IPS-15b (cell line): ENCODE measurements at regions not wholly inside any gene's neighbourhood (a gene's known extent, or its start where the extent isn't known, plus 50 kb on each side); places are given as distances from the start of the nearest gene placed in this dataset.
A peak's percentile ranks its signal among the peaks of the same experiment; 100 is the strongest.
"Not testable (repeated sequence)": the region's sequence is repeated elsewhere in the genome, so short reads cannot be mapped to it uniquely, and the experiment has no call there.

Source experiments
- H3K27me3 ChIP-seq: one replicate; pipeline ENCODE4 v1.6.1; 2013; ENCODE audit warnings: low read length; ENCODE audit not compliant: control insufficient read depth, insufficient read depth
- H3K36me3 ChIP-seq: one replicate; pipeline ENCODE4 v1.6.1; 2013; ENCODE audit warnings: low read length; ENCODE audit not compliant: control insufficient read depth, insufficient read depth
- H3K4me1 ChIP-seq: one replicate; pipeline ENCODE4 v1.6.1; 2013; ENCODE audit warnings: mild to moderate bottlenecking, low read length; ENCODE audit not compliant: control insufficient read depth, insufficient read depth
- H3K4me3 ChIP-seq: one replicate; pipeline ENCODE4 v1.5.1; 2013; ENCODE audit warnings: low read depth, low read length
- H3K9ac ChIP-seq: one replicate; pipeline ENCODE4 v1.6.1; 2013; ENCODE audit warnings: low read depth, mild to moderate bottlenecking, low read length
- H3K9me3 ChIP-seq: one replicate; pipeline ENCODE4 v1.6.1; 2013; ENCODE audit warnings: mild to moderate bottlenecking, low read length; ENCODE audit not compliant: control insufficient read depth, insufficient read depth

DNA sequence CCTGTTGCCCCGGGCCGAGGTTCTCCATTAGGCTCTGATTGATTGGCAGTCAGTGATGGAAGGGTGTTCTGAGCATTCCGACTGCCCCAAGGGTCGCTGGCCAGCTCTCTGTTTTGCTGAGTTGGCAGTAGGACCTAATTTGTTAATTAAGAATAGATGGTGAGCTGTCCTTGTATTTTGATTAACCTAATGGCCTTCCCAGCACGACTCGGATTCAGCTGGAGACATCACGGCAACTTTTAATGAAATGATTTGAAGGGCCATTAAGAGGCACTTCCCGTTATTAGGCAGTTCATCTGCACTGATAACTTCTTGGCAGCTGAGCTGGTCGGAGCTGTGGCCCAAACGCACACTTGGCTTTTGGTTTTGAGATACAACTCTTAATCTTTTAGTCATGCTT, 74.2 kb downstream of the HAPSTR1 start:
- Histone ChIP-seq H3K9me3 (no peaks in the 10 kb centered on the region), H3K9ac (no peak overlapping the region), H3K4me3 (no peak overlapping the region)

DNA sequence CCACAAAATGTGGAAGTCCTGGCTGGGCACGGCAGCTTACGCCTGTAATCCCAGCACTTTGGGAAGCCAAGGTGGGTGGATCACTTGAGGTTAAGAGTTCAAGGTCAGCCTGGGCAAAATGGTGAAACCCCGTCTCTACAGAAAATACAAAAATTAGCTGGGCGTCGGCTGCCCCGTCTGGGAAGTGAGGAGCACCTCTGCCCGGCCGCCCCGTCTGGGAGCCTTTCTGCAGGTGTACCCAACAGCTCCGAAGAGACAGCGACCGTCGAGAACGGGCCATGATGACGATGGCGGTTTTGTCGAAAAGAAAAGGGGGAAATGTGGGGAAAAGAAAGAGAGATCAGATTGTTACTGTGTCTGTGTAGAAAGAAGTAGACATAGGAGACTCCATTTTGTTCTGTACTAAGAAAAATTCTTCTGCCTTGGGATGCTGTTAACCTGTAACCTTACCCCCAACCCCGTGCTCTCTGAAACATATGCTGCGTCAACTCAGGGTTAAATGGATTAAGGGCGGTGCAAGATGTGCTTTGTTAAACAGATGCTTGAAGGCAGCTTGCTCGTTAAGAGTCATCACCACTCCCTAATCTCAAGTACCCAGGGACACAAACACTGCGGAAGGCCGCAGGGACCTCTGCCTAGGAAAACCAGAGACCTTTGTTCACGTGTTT, 75.0 kb downstream of the HAPSTR1 start:
- not testable (repeated sequence) for H3K4me3 ChIP-seq, H3K27me3 ChIP-seq, H3K4me1 ChIP-seq, H3K9ac ChIP-seq, H3K9me3 ChIP-seq, H3K36me3 ChIP-seq

More for the DNA sequence above, 74.2 kb downstream of the HAPSTR1 start:
- H3K36me3 ChIP-seq, result no peaks in the 10 kb centered on the region
- H3K27me3 ChIP-seq, result no peaks in the 10 kb centered on the region
- H3K4me1 ChIP-seq, result no peaks in the 10 kb centered on the region

DNA sequence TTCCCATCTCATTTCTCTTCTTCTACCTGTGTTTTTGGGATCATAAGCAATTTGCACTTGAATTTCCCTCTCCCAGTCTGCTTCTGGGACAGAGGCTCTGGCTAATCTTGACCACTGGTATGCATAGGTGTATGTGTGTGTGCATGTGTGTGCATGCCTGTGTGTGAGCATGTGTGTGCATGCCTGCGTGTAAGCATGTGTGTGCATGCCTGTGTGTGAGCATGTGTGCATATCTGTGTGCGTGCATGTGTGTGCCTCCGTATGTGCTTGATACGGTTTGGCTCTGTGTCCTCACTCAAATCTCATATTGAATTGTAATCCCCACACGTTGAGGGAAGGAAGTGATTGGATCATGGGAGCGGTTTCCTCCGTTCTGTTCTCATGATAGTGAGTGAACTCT, 77.7 kb downstream of the HAPSTR1 start:
- Histone ChIP-seq H3K27me3 (no peaks in the 10 kb centered on the region), H3K4me1 (no peaks in the 10 kb centered on the region), H3K9me3 (no peaks in the 10 kb centered on the region), H3K36me3 (no peaks in the 10 kb centered on the region), H3K9ac (no peak overlapping the region), H3K4me3 (no peak overlapping the region)

DNA sequence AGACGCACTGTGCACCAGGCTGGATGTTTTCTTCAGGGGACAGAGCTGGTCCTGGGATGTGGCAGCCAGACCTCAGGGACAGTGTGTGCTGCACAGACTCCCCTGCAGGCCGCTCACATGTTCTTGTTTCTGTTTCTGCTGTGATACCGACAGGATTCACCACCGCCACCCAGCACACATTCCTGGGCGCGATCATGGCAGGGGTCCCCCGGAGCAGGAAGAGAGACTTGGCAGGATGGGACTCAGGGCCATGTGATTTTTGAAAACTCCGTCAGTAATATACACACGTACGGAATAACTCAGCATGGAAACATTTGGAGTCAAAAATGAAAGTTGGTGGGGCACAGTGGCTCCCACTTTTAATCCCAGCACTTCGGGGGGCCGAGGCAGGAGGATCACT, 79.0 kb downstream of the HAPSTR1 start:
- Histone ChIP-seq H3K36me3 (no peaks in the 10 kb centered on the region), H3K4me3 (no peak overlapping the region), H3K9me3 (no peaks in the 10 kb centered on the region), H3K4me1 (no peaks in the 10 kb centered on the region), H3K27me3 (no peaks in the 10 kb centered on the region), H3K9ac (no peak overlapping the region)

DNA sequence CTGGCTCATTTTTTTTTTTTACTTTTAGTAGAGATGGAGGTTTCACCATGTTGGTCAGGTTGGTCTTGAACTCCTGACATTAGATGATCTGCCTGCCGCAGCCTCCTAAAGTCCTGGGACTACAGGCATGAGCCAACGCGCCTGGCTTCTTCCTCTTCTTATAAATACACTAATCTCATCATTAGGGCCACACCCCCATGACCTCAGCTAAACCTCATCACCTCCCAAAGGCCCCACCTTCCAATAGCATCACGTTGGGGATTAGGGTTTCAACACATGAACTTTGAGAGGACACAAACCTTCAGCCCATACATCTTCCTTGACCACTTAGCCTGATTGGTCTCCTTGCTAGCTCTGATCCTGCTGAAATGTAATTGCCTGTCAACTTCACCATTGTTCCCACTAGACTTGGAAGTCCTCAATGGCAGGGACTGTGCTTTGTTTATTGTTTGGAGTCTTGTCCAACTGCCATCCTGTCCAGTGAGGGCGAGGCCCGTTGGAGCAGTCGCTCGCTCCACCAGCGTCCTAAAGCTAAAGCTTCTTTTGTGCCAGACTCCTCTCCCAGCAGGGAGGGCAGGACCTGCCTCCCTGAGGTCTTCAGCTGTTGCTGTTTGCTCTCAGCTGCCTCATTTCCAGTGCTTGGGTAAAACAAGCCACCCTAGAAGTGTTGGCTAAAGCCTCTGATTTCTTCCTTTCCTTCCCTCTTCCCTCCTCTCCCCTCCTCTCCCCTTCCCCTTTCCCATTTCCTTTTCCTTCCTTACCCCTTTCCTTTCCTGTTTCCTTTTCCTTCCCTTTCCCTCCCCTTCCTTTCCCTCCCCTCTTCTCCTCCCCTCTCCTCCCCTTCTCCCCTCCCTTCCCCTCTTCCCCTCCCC, 85.3 kb downstream of the HAPSTR1 start:
- Histone ChIP-seq H3K4me3 (no peak overlapping the region), H3K27me3 (no peaks in the 10 kb centered on the region), H3K9me3 (no peaks in the 10 kb centered on the region), H3K36me3 (no peaks in the 10 kb centered on the region), H3K4me1 (no peaks in the 10 kb centered on the region), H3K9ac (no peak overlapping the region)

DNA sequence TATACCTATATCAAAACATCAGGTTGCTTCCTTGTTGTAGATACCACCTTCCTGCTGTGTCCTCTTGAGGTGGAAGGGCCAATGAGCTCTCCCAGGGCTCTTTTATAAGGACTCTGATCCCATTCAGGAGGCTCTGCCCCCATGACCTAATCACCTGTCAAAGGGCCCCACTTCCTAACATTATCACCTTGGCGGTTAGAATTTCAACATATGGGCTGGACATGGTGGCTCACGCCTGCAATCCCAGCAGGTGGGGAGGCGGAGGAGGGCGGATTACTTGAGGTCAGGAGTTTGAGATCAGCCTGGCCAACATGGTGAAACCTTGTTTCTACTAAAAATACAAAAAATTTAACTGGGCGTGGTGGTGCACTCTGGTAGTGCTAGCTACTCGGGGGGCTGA, 86.4 kb downstream of the HAPSTR1 start:
- no peaks in the 10 kb centered on the region for H3K4me1 ChIP-seq
- no peak overlapping the region for H3K9ac ChIP-seq
- H3K27me3 ChIP-seq, result no peaks in the 10 kb centered on the region
- no peaks in the 10 kb centered on the region for H3K9me3 ChIP-seq
- no peaks in the 10 kb centered on the region for H3K36me3 ChIP-seq
- no peak overlapping the region for H3K4me3 ChIP-seq

DNA sequence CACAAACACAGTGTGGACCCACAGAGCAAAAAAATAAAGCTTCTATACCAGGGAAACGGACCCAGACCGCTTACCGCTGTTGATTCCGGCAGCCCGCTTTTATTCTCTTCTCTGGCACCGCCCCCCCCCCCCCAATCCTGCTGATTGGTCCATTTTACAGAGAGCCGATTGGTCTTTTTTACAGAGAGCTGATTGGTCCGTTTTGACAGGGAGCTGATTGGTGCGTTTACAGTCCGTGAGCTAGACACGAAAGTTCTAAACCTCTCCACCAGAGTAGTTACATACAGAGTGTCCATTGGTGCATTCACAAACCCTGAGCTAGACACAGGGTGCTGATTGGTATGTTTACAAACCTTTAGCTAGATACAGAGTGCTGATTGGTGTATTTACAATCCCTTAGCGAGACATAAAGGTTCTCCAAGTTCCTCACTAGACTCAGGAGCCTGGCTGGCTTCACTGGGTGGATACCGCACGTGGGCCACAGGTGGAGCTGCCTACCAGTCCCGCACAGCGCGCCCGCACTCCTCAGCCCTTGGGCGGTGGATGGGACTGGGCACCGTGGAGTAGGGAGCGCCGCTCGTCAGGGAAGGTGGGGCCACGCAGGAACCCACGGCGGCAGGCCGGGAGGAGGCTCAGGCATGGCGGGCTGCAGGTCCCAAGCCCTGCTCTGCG, 92.4 kb downstream of the HAPSTR1 start:
- H3K9me3 ChIP-seq, result no peaks in the 10 kb centered on the region
- no peaks in the 10 kb centered on the region for H3K36me3 ChIP-seq
- peak overlapping the region; percentile 18 for H3K4me3 ChIP-seq
- no peak overlapping the region for H3K9ac ChIP-seq
- H3K4me1 ChIP-seq, result no peaks in the 10 kb centered on the region
- H3K27me3 ChIP-seq, result peaks cover 2% of the 10 kb centered on the region

DNA sequence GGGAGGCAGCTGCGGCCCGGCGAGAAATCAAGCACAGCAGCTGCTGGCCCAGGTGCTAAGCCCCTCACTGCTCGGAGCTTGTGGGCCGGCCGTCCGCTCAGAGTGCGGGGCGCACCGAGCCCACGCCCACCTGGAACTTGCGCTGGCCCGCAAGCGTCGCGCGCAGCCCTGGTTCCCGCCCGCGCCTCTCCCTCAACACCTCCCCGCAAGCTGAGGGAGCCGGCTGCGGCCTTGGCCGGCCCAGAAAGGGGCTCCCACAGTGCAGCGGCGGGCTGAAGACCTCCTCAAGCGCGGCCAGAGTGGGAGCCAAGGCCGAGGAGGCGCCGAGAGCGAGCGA, 92.9 kb downstream of the HAPSTR1 start:
- Histone ChIP-seq H3K27me3 (peaks cover 2% of the 10 kb centered on the region), H3K36me3 (no peaks in the 10 kb centered on the region), H3K4me3 (peak overlapping the region; percentile 18), H3K4me1 (no peaks in the 10 kb centered on the region), H3K9ac (no peak overlapping the region), H3K9me3 (no peaks in the 10 kb centered on the region)

DNA sequence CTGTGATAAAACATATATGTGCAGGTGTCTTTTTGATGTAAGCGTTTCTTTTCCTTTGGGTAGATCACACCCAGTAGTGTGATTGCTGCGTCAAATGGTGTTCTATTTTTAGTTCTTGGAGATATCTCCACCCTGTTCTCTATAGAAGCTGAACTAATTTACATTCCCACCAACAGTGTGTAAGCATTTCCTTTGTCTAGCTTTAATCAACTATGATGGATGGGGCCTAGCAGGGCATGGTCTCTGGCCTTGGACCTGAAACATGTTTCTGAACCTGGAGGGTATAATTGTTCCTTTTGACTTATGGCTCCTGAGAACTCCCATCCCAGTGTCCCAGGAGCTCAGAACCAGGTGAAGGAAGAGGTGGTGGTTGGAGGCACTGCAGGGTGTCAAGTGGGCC, 93.9 kb downstream of the HAPSTR1 start:
- Histone ChIP-seq H3K9me3 (no peaks in the 10 kb centered on the region), H3K27me3 (peaks cover 2% of the 10 kb centered on the region), H3K4me3 (no peak overlapping the region), H3K36me3 (no peaks in the 10 kb centered on the region), H3K4me1 (no peaks in the 10 kb centered on the region), H3K9ac (no peak overlapping the region)

DNA sequence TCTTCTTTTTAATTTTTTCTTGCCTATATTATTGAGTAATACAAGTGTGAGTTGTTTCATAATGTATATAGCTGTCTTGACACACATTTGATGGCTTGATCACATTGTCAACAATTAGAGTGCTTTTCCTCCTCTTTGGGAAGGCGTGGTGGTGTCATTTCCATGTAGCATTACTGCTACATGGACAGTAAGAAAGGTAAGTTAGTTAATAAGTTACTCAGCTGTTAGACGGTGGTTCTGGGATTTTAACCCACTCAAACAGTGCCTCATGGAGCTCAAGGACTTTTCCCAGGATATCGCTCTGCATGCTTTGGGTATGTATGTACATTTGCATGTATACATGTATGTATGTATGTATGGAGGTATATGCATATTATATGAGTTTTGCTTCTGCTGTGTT, 94.6 kb downstream of the HAPSTR1 start:
- Histone ChIP-seq H3K27me3 (peaks cover 2% of the 10 kb centered on the region), H3K9ac (no peak overlapping the region), H3K4me1 (no peaks in the 10 kb centered on the region), H3K9me3 (no peaks in the 10 kb centered on the region), H3K36me3 (no peaks in the 10 kb centered on the region), H3K4me3 (no peak overlapping the region)

DNA sequence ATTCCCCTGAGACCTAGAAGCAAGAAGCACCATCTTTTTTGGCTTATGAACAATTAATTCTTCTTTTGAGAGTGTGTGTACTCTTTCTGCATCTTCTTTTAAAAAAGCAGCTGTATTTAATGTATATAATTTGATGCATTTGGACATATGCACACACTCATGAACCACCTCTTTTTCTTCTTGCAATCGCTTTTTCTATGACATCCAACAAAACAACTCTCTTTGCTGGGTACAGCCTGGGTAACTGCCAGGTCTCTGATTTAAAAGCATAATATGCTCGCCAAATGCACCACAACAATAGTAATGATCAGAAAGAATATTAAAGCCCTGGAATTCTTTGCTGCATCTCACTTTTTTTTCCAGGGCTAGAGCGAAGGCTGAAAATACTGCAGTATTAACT, 97.3 kb downstream of the HAPSTR1 start:
- no peak overlapping the region for H3K9ac ChIP-seq
- H3K27me3 ChIP-seq, result peaks cover 2% of the 10 kb centered on the region
- no peaks in the 10 kb centered on the region for H3K4me1 ChIP-seq
- H3K4me3 ChIP-seq, result no peak overlapping the region
- no peaks in the 10 kb centered on the region for H3K36me3 ChIP-seq
- H3K9me3 ChIP-seq, result no peaks in the 10 kb centered on the region
